Upper lobe of left lung (tissue), 6 donors: ENCODE measurements at regions not wholly inside any gene's neighbourhood (a gene's known extent, or its start where the extent isn't known, plus 50 kb on each side); places are given as distances from the start of the nearest gene placed in this dataset.

Source experiments
- ATAC-seq, 2 donors: fragments of 200-7000 bp; cut with Tn5 transposase; one replicate each; pipeline ENCODE4 v1.9.1; 2022; ENCODE audit warnings: mild to moderate bottlenecking in 2 of 2, moderate library complexity in 2 of 2; ENCODE audit not compliant: low FRiP score in 2 of 2
- DNase-seq, 2 donors: peaks; one replicate each; pipeline ENCODE4 v3.0.0-alpha.2; 2019 to 2020
- H3K27ac ChIP-seq, 4 donors: fragments of 200-600 bp; sonication (generic); one replicate each; pipeline ENCODE4 v1.5.1; 2016 to 2019
- H3K27me3 ChIP-seq, 4 donors: fragments of 200-600 bp; sonication (generic); one replicate each; pipeline ENCODE4 v1.5.1; 2017 to 2019
- H3K36me3 ChIP-seq, 4 donors: fragments of 200-600 bp; sonication (generic); one replicate each; pipeline ENCODE4 v1.5.1; 2016 to 2019
- H3K4me1 ChIP-seq, 4 donors: fragments of 200-600 bp; sonication (generic); one replicate each; pipeline ENCODE4 v1.5.1; 2018 to 2019
- H3K4me3 ChIP-seq, 4 donors: fragments of 200-600 bp; sonication (generic); one replicate each; pipeline ENCODE4 v1.5.1; 2017 to 2019; ENCODE audit warnings: mild to moderate bottlenecking in 2 of 4, moderate library complexity in 1 of 4
- H3K9me3 ChIP-seq, 4 donors: fragments of 200-600 bp; sonication (generic); one replicate each; pipeline ENCODE4 v1.5.1; 2018 to 2019
- EP300 ChIP-seq, 4 donors: sonication (generic); formaldehyde crosslinking; IDR thresholded peaks; one replicate each; pipeline ENCODE4 v1.5.1; 2017; ENCODE audit warnings: antibody characterized with exemption in 4 of 4, control low read depth in 2 of 4
- POLR2A ChIP-seq, 4 donors: fragments of 450-650 bp; IDR thresholded peaks; one replicate each; pipeline ENCODE4 v1.5.1; 2016 to 2017; ENCODE audit warnings: antibody characterized with exemption in 4 of 4, mild to moderate bottlenecking in 2 of 4
- POLR2AphosphoS5 ChIP-seq, 2 donors: sonication (generic); formaldehyde crosslinking; IDR thresholded peaks; one replicate each; pipeline ENCODE4 v1.5.1; 2017; ENCODE audit warnings: antibody characterized with exemption in 2 of 2
- WGBS, 2 donors: methylation state at CpG; one replicate each; pipeline ENCODE4 v1.1.5; 2017 to 2018; 5-methylcytosine and 5-hydroxymethylcytosine counted together
- TF ChIP-seq, protein P1 (sequence below), 6 experiments: fragments of 450-650 bp in 4 of 6; fragments of 200-600 bp in 2 of 6; sonication (generic) in 2 of 6; IDR thresholded peaks; one replicate each; pipeline ENCODE4 v1.5.1; 2016 to 2019; ENCODE audit warnings: antibody characterized with exemption in 6 of 6
- donor health status: DM: no; HTN: no; CAD: no; lungs with moderate emphysema.
- donor health status: DM: no; HTN: yes; CAD: no; lungs with severe emphysema.

- Histone ChIP-seq H3K27me3 (no peaks in the 10 kb centered on the region), H3K36me3 (no peaks in the 10 kb centered on the region), H3K27ac (no peak overlapping the region), H3K4me3 (no peak overlapping the region), H3K9me3 (no peaks in the 10 kb centered on the region), H3K4me1 (no peaks in the 10 kb centered on the region)
- ATAC-seq (no peak), DNase-seq (no peak)
- WGBS, 2 donors, result 84 to 85% methylated on average over 4 of the region's 4 CpGs
- TF ChIP-seq POLR2AphosphoS5 (IDR thresholded peaks at IDR 0.05) (no peak), POLR2A (IDR thresholded peaks at IDR 0.05) (no peak), EP300 (IDR thresholded peaks at IDR 0.05) (no peak)
- TF ChIP-seq, protein P1, sequence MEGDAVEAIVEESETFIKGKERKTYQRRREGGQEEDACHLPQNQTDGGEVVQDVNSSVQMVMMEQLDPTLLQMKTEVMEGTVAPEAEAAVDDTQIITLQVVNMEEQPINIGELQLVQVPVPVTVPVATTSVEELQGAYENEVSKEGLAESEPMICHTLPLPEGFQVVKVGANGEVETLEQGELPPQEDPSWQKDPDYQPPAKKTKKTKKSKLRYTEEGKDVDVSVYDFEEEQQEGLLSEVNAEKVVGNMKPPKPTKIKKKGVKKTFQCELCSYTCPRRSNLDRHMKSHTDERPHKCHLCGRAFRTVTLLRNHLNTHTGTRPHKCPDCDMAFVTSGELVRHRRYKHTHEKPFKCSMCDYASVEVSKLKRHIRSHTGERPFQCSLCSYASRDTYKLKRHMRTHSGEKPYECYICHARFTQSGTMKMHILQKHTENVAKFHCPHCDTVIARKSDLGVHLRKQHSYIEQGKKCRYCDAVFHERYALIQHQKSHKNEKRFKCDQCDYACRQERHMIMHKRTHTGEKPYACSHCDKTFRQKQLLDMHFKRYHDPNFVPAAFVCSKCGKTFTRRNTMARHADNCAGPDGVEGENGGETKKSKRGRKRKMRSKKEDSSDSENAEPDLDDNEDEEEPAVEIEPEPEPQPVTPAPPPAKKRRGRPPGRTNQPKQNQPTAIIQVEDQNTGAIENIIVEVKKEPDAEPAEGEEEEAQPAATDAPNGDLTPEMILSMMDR (IDR thresholded peaks at IDR 0.05), result no peak
These were observed 269.8 kb upstream of the CDH9 start for GRCh38 chr5:27308153-27308552.

DNA sequence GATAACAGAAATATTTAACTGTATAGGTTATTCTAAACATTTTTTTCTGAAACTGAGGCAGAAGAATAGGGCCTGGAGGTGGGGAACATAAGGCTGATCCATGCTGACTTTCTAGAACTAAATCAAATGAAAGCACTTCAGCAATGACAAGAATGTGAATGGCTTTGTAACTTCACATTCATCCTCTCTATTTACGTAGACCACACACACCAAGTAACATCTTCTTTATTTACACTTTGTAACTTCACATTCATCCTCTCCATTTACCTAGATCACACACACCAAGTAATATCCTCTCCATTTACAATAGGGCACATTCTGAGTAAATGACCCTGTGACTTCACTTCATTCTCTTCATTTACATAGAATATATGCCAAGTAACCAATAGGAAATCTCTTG, 251.8 kb upstream of the CDH9 start:
- no peaks in the 10 kb centered on the region for H3K9me3 ChIP-seq
- WGBS, 2 donors, result 86 to 88% methylated on average over 1 of the region's 1 CpG
- ATAC-seq, result no peak

GRCh38 chr5:27276119-27276518, 237.7 kb upstream of the CDH9 start:
- TF ChIP-seq POLR2A (IDR thresholded peaks at IDR 0.05), result no peak
- TF ChIP-seq, protein P1 (IDR thresholded peaks at IDR 0.05), result no peak
- TF ChIP-seq POLR2AphosphoS5 (IDR thresholded peaks at IDR 0.05), result no peak
- TF ChIP-seq EP300 (IDR thresholded peaks at IDR 0.05), result no peak
- no peak for ATAC-seq
- no peak overlapping the region for H3K4me3 ChIP-seq
- H3K27me3 ChIP-seq, result no peaks in the 10 kb centered on the region
- no peaks in the 10 kb centered on the region for H3K4me1 ChIP-seq
- H3K36me3 ChIP-seq, result no peaks in the 10 kb centered on the region
- H3K27ac ChIP-seq, result no peak overlapping the region
- no peaks in the 10 kb centered on the region for H3K9me3 ChIP-seq
- DNase-seq, result no peak
- WGBS, 2 donors, result 67 to 73% methylated on average over 4 of the region's 4 CpGs

More for the DNA sequence above, 251.8 kb upstream of the CDH9 start:
- H3K36me3 ChIP-seq, result no peaks in the 10 kb centered on the region
- H3K27me3 ChIP-seq, result no peaks in the 10 kb centered on the region
- no peak for DNase-seq
- H3K4me3 ChIP-seq, result no peak overlapping the region
- no peak overlapping the region for H3K27ac ChIP-seq
- TF ChIP-seq, protein P1 (IDR thresholded peaks at IDR 0.05), result no peak
- TF ChIP-seq POLR2AphosphoS5 (IDR thresholded peaks at IDR 0.05), result no peak
- no peak for TF ChIP-seq EP300 (IDR thresholded peaks at IDR 0.05)
- H3K4me1 ChIP-seq, result no peaks in the 10 kb centered on the region

DNA sequence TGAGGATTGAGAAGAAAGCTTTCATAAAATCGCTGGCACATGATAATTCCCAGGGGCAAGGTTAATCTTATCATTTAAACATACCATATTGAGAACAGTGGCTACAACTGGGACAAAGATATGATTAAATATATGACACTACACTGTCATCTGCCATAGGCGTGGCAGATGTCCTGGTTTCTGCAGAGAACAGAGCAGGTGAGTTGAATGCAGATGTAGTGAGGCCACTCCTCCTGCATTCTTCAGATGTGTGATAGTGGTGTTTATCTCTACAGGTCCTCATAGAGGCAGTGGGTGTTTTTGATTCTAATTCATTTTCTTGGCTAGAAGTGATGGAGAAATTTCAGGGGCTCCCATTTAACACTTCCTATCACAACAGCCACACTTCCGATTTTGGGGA, 237.0 kb upstream of the CDH9 start:
- no peak overlapping the region for H3K4me3 ChIP-seq
- DNase-seq (no peak), ATAC-seq (no peak)
- TF ChIP-seq, protein P1 (IDR thresholded peaks at IDR 0.05), result no peak
- no peak for TF ChIP-seq POLR2A (IDR thresholded peaks at IDR 0.05)
- H3K4me1 ChIP-seq, result no peaks in the 10 kb centered on the region
- H3K9me3 ChIP-seq, result no peaks in the 10 kb centered on the region
- no peaks in the 10 kb centered on the region for H3K36me3 ChIP-seq
- H3K27ac ChIP-seq, result no peak overlapping the region
- no peaks in the 10 kb centered on the region for H3K27me3 ChIP-seq
- WGBS, 2 donors, result 77 to 81% methylated on average over 3 of the region's 3 CpGs

DNA sequence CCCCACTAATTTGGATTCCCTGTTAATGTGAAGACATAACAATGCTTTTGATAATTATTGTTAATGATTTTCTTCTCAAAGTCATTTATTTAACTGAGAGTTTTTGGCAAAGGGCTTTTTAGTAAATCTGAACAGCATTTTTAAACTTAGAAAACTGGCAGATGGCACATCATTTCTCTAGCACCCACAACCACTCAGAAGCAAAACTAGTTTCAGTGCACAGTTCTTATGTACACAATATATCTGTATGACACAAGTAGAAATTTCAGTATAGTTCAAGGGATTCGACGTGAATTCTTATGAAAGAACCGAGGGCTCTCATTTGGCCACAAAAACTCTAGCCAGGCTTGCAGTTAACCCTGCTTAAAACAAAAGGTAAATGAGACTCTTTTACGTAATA, 231.4 kb upstream of the CDH9 start:
- Histone ChIP-seq H3K4me1 (no peaks in the 10 kb centered on the region), H3K27me3 (no peaks in the 10 kb centered on the region), H3K36me3 (no peaks in the 10 kb centered on the region), H3K4me3 (no peak overlapping the region), H3K9me3 (no peaks in the 10 kb centered on the region), H3K27ac (no peak overlapping the region)
- no peak for ATAC-seq
- TF ChIP-seq POLR2AphosphoS5 (IDR thresholded peaks at IDR 0.05) (no peak), EP300 (IDR thresholded peaks at IDR 0.05) (no peak), POLR2A (IDR thresholded peaks at IDR 0.05) (no peak)
- TF ChIP-seq, protein P1 (IDR thresholded peaks at IDR 0.05), result no peak
- WGBS, 2 donors, result 87 to 92% methylated on average over 4 of the region's 4 CpGs
- no peak for DNase-seq
